ENCODE measurements at regions not wholly inside any gene's neighbourhood (a gene's known extent, or its start where the extent isn't known, plus 50 kb on each side); places are given as distances from the start of the nearest gene placed in this dataset.

GRCh38 chr2:6448893-6449292, 416.8 kb downstream of the CMPK2 start:
- no peak for ATAC-seq
- in situ Hi-C loops (cut with MboI; ENCODE audit: low sequenced_read_pairs in 4 of 4), result no loop called here
- no peak for DNase-seq
- Histone ChIP-seq H3K36me3 (no peaks in the 10 kb centered on the region), H3K4me1 (no peaks in the 10 kb centered on the region), H3K27me3 (no peaks in the 10 kb centered on the region), H3K27ac (no peak overlapping the region), H3K4me3 (no peak overlapping the region), H3K9me3 (no peaks in the 10 kb centered on the region)
- no peak for TF ChIP-seq POLR2A (IDR thresholded peaks at IDR 0.05)
- TF ChIP-seq, protein P1, sequence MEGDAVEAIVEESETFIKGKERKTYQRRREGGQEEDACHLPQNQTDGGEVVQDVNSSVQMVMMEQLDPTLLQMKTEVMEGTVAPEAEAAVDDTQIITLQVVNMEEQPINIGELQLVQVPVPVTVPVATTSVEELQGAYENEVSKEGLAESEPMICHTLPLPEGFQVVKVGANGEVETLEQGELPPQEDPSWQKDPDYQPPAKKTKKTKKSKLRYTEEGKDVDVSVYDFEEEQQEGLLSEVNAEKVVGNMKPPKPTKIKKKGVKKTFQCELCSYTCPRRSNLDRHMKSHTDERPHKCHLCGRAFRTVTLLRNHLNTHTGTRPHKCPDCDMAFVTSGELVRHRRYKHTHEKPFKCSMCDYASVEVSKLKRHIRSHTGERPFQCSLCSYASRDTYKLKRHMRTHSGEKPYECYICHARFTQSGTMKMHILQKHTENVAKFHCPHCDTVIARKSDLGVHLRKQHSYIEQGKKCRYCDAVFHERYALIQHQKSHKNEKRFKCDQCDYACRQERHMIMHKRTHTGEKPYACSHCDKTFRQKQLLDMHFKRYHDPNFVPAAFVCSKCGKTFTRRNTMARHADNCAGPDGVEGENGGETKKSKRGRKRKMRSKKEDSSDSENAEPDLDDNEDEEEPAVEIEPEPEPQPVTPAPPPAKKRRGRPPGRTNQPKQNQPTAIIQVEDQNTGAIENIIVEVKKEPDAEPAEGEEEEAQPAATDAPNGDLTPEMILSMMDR (IDR thresholded peaks at IDR 0.05 in 4 of 5, conservative IDR thresholded peaks at IDR 0.05 in 1 of 5), result no peak
- intact Hi-C loops (cut with DNase I; ENCODE audit: low total_unique reads), result no loop called here

GRCh38 chr2:6449343-6449742, 416.4 kb downstream of the CMPK2 start:
- Histone ChIP-seq H3K9me3 (no peaks in the 10 kb centered on the region), H3K4me1 (no peaks in the 10 kb centered on the region), H3K27me3 (no peaks in the 10 kb centered on the region), H3K27ac (no peak overlapping the region), H3K36me3 (no peaks in the 10 kb centered on the region), H3K4me3 (no peak overlapping the region)
- ATAC-seq (no peak), DNase-seq (no peak)
- in situ Hi-C loops (cut with MboI; ENCODE audit: low sequenced_read_pairs in 4 of 4) (no loop called here), intact Hi-C loops (cut with DNase I; ENCODE audit: low total_unique reads) (no loop called here)
- no peak for TF ChIP-seq POLR2A (IDR thresholded peaks at IDR 0.05)
- TF ChIP-seq, protein P1 (IDR thresholded peaks at IDR 0.05 in 4 of 5, conservative IDR thresholded peaks at IDR 0.05 in 1 of 5), result no peak

GRCh38 chr2:6452702-6453481, 412.8 kb downstream of the CMPK2 start:
- Histone ChIP-seq H3K27ac (no peak overlapping the region), H3K36me3 (no peaks in the 10 kb centered on the region), H3K27me3 (no peaks in the 10 kb centered on the region), H3K4me3 (no peak overlapping the region), H3K9me3 (no peaks in the 10 kb centered on the region), H3K4me1 (no peaks in the 10 kb centered on the region)
- intact Hi-C loops (cut with DNase I; ENCODE audit: low total_unique reads) (no loop called here), in situ Hi-C loops (cut with MboI; ENCODE audit: low sequenced_read_pairs in 4 of 4) (no loop called here)
- DNase-seq (no peak), ATAC-seq (no peak)
- TF ChIP-seq, protein P1 (IDR thresholded peaks at IDR 0.05 in 4 of 5, conservative IDR thresholded peaks at IDR 0.05 in 1 of 5), result no peak
- TF ChIP-seq POLR2A (IDR thresholded peaks at IDR 0.05), result no peak

DNA sequence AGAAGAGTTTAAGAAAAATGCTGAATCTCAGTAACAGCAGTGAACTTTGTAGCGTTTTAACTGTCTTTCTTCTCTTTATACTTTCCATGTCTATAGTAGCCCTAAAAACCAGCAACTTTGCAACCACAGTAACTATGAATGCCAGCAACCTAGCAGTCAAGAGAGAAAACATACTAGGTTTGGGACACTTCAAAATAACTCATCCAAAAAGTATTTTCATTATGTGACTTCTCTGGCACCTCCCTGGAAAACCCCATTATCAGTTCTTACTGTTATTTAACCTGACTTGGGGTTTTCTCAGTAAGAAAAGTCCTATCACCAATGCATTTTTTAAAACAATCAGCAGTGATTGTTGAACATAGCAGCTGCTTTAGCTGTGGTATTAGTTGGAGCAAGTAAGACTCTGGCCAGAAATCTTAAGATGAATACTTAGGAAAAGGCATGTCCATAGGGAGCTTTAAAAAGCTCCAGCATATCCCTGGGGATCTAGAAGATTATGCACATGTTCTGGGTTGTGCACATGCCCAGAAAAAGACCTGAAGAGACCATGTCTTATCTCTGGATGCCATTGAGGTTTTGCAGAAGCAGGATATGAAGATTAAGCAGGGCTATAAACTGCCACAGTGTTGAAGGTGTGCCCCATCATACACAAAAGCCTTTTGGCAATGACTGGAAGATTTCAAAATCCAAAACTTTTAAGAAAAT, 411.3 kb downstream of the CMPK2 start:
- no peaks in the 10 kb centered on the region for H3K36me3 ChIP-seq

More for the DNA sequence above, 411.3 kb downstream of the CMPK2 start:
- H3K27me3 ChIP-seq, result no peaks in the 10 kb centered on the region
- no peaks in the 10 kb centered on the region for H3K9me3 ChIP-seq
- no peaks in the 10 kb centered on the region for H3K4me1 ChIP-seq
- H3K4me3 ChIP-seq, result no peak overlapping the region
- TF ChIP-seq, protein P1 (IDR thresholded peaks at IDR 0.05 in 4 of 5, conservative IDR thresholded peaks at IDR 0.05 in 1 of 5), result no peak
- TF ChIP-seq POLR2A (IDR thresholded peaks at IDR 0.05), result no peak
- no peak for DNase-seq
- in situ Hi-C loops (cut with MboI; ENCODE audit: low sequenced_read_pairs in 4 of 4) (no loop called here), intact Hi-C loops (cut with DNase I; ENCODE audit: low total_unique reads) (no loop called here)
- H3K27ac ChIP-seq, result no peak overlapping the region
- ATAC-seq, result no peak

All from gastrocnemius medialis (tissue), 4 donors.